ENCODE measurements at regions not wholly inside any gene's neighbourhood (a gene's known extent, or its start where the extent isn't known, plus 50 kb on each side); places are given as distances from the start of the nearest gene placed in this dataset.

DNA sequence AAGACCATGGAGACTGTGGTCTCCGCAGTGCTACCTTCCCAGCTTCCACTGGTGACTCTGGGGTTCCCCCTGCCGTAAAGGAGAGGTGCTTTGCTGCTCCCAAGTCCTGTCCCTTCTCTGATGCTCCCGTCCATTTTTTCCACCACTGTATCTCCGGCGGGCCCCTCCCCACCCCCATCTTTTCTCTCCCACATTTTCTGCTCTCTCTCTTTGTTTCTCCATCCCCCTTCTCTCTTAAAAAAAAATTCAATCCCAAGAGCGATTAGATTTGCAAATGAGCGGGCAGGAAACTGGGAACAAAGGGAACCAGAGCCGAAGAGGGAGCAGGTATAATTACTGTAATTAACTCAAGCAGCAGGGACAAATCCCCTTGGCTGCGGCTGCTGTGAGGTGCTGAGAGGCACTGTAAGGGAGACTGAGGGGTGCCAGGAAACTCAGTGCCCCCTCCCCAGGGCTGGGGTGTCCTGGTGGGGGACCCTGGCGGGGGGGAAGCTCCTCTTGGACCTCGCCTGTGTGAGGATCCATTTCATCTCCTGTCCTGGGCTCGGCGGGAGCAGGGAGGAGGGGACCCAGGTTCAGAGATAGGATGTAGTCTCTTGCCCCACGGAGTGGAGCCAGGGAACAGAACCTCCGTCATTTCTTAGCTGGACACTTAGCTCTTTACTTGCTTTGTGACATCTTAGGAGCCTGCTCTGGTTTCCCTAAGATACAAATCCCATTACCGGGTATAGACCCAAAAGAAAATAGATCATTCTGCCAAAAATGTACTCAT, 140.4 kb upstream of the NRXN3 start:
- TF ChIP-seq JUN (IDR thresholded peaks at IDR 0.05), result no peak
- no peak for TF ChIP-seq CTCF (IDR thresholded peaks at IDR 0.05)
- no peak for TF ChIP-seq ESRRA (IDR thresholded peaks at IDR 0.05; ENCODE audit: borderline replicate concordance, low read length)
- TF ChIP-seq, protein P1, sequence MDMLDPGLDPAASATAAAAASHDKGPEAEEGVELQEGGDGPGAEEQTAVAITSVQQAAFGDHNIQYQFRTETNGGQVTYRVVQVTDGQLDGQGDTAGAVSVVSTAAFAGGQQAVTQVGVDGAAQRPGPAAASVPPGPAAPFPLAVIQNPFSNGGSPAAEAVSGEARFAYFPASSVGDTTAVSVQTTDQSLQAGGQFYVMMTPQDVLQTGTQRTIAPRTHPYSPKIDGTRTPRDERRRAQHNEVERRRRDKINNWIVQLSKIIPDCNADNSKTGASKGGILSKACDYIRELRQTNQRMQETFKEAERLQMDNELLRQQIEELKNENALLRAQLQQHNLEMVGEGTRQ (IDR thresholded peaks at IDR 0.05), result no peak
- no peak for TF ChIP-seq EP300 (IDR thresholded peaks at IDR 0.05)
- no peak for TF ChIP-seq RFX5 (IDR thresholded peaks at IDR 0.05)
- no peak for TF ChIP-seq ZSCAN20 (CRISPR knock-in tag; IDR thresholded peaks at IDR 0.05)
- TF ChIP-seq POLR2A (IDR thresholded peaks at IDR 0.05; ENCODE audit: low read length), result no peak
- TF ChIP-seq NR3C1 (IDR thresholded peaks at IDR 0.05), result no peak
- TF ChIP-seq POLR2AphosphoS2 (conservative IDR thresholded peaks at IDR 0.05; ENCODE audit: low read length), result no peak
- TF ChIP-seq CHD4 (IDR thresholded peaks at IDR 0.05; ENCODE audit: borderline replicate concordance), result no peak
- TF ChIP-seq CHD2 (IDR thresholded peaks at IDR 0.05; ENCODE audit: low read length, partially characterized antibody), result no peak
- no peak for TF ChIP-seq MAFK (IDR thresholded peaks at IDR 0.05; ENCODE audit: partially characterized antibody)

All from A549 (cell line).